ENCODE measurements at regions not wholly inside any gene's neighbourhood (a gene's known extent, or its start where the extent isn't known, plus 50 kb on each side); places are given as distances from the start of the nearest gene placed in this dataset.

DNA sequence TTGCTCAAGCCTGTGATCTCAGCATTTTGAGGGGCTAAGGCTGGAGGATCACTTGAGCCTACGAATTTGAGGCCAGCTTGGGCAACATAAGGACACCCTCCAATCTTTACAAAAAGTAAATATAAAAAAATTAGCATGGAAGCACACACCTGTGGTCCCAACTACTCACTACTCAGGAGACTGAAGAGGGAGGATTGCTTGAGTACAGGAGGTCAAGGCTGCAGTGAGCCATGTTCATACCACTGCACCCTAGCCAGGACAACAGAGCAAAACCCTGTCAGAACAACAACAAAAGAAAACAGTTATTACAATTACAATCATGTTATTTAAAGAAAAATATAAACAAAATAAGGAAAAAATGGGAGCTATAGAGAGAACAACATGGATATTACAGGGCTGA lies 82.5 kb upstream of the TNFAIP3 start:
- no peaks in the 10 kb centered on the region for H3K27me3 Mint-ChIP-seq (ENCODE audit: insufficient read depth, unreplicated experiment)
- no peaks in the 10 kb centered on the region for H3K36me3 Mint-ChIP-seq (ENCODE audit: insufficient read depth, unreplicated experiment)
- no peak for DNase-seq (ENCODE audit: unreplicated experiment)
- no peaks in the 10 kb centered on the region for H3K9me3 Mint-ChIP-seq (ENCODE audit: unreplicated experiment)
- H3K27ac Mint-ChIP-seq (ENCODE audit: low read depth, unreplicated experiment) = no peak overlapping the region
- CTCF ChIA-PET = no interaction called here
- H3K4me1 Mint-ChIP-seq (ENCODE audit: insufficient read depth, unreplicated experiment) = no peaks in the 10 kb centered on the region
- no TSS peak for BruUV-seq (replicated peaks)
- POLR2A ChIA-PET = no interaction called here
- intact Hi-C loops (cut with micrococcal nuclease) = no loop called here
- H3K4me3 Mint-ChIP-seq (ENCODE audit: unreplicated experiment) = no peak overlapping the region
- TF ChIP-seq CTCF (IDR thresholded peaks at IDR 0.05; ENCODE audit: unreplicated experiment) = no peak

GRCh38 chr6:137787016-137787415 lies 80.0 kb upstream of the TNFAIP3 start:
- no peaks in the 10 kb centered on the region for H3K4me1 Mint-ChIP-seq (ENCODE audit: insufficient read depth, unreplicated experiment)
- TF ChIP-seq CTCF (IDR thresholded peaks at IDR 0.05; ENCODE audit: unreplicated experiment) = no peak
- ChIA-PET POLR2A (interaction anchor here (0.5 kb wide), 1 partner anchor 37 kb away, joined by 3 read pairs; no protein-coding TSS in a partner anchor), CTCF (interaction anchor here (1.1 kb wide), 1 partner anchor 9 kb away, joined by 3 read pairs; no protein-coding TSS in a partner anchor)
- H3K4me3 Mint-ChIP-seq (ENCODE audit: unreplicated experiment) = no peak overlapping the region
- no peaks in the 10 kb centered on the region for H3K36me3 Mint-ChIP-seq (ENCODE audit: insufficient read depth, unreplicated experiment)
- H3K9me3 Mint-ChIP-seq (ENCODE audit: unreplicated experiment) = no peaks in the 10 kb centered on the region
- no TSS peak for BruUV-seq (replicated peaks)
- H3K27ac Mint-ChIP-seq (ENCODE audit: low read depth, unreplicated experiment) = no peak overlapping the region
- intact Hi-C loops (cut with micrococcal nuclease) = no loop called here
- H3K27me3 Mint-ChIP-seq (ENCODE audit: insufficient read depth, unreplicated experiment) = no peaks in the 10 kb centered on the region
- DNase-seq (ENCODE audit: unreplicated experiment) = no peak

GRCh38 chr6:137788248-137788647 lies 78.8 kb upstream of the TNFAIP3 start:
- H3K4me1 Mint-ChIP-seq (ENCODE audit: insufficient read depth, unreplicated experiment) = no peaks in the 10 kb centered on the region
- intact Hi-C loops (cut with micrococcal nuclease) = no loop called here
- ChIA-PET POLR2A (no interaction called here), CTCF (interaction anchor here (0.5 to 1.7 kb wide), 4 partner anchors 8 to 73 kb away, joined by 3 to 13 read pairs (median 6); no protein-coding TSS in a partner anchor)
- H3K9me3 Mint-ChIP-seq (ENCODE audit: unreplicated experiment) = no peaks in the 10 kb centered on the region
- no peak overlapping the region for H3K4me3 Mint-ChIP-seq (ENCODE audit: unreplicated experiment)
- BruUV-seq (replicated peaks) = no TSS peak
- H3K27ac Mint-ChIP-seq (ENCODE audit: low read depth, unreplicated experiment) = no peak overlapping the region
- no peaks in the 10 kb centered on the region for H3K36me3 Mint-ChIP-seq (ENCODE audit: insufficient read depth, unreplicated experiment)
- TF ChIP-seq CTCF (IDR thresholded peaks at IDR 0.05; ENCODE audit: unreplicated experiment) = no peak
- H3K27me3 Mint-ChIP-seq (ENCODE audit: insufficient read depth, unreplicated experiment) = no peaks in the 10 kb centered on the region
- no peak for DNase-seq (ENCODE audit: unreplicated experiment)

- no peaks in the 10 kb centered on the region for H3K4me1 Mint-ChIP-seq (ENCODE audit: insufficient read depth, unreplicated experiment)
- TF ChIP-seq CTCF (IDR thresholded peaks at IDR 0.05; ENCODE audit: unreplicated experiment) = no peak
- no peaks in the 10 kb centered on the region for H3K9me3 Mint-ChIP-seq (ENCODE audit: unreplicated experiment)
- DNase-seq (ENCODE audit: unreplicated experiment) = no peak
- ChIA-PET POLR2A (interaction anchor here (0.5 kb wide), 1 partner anchor 63 kb away, joined by 3 read pairs; no protein-coding TSS in a partner anchor), CTCF (interaction anchor here (0.6 to 1.9 kb wide), 3 partner anchors 8 to 154 kb away, joined by 3 to 6 read pairs (median 4); no protein-coding TSS in a partner anchor)
- no TSS peak for BruUV-seq (replicated peaks)
- no peak overlapping the region for H3K27ac Mint-ChIP-seq (ENCODE audit: low read depth, unreplicated experiment)
- H3K27me3 Mint-ChIP-seq (ENCODE audit: insufficient read depth, unreplicated experiment) = no peaks in the 10 kb centered on the region
- H3K4me3 Mint-ChIP-seq (ENCODE audit: unreplicated experiment) = no peak overlapping the region
- intact Hi-C loops (cut with micrococcal nuclease) = no loop called here
- H3K36me3 Mint-ChIP-seq (ENCODE audit: insufficient read depth, unreplicated experiment) = no peaks in the 10 kb centered on the region
Measured at GRCh38 chr6:137791281-137792159, 75.5 kb upstream of the TNFAIP3 start.

Data from MCF 10A (cell line).